PC-9 (cell line): ENCODE measurements at regions not wholly inside any gene's neighbourhood (a gene's known extent, or its start where the extent isn't known, plus 50 kb on each side); places are given as distances from the start of the nearest gene placed in this dataset.

Experiments
- EZH2 ChIP-seq: fragments of 200-600 bp; sonication (generic); IDR thresholded peaks from 2 replicates; pipeline ENCODE4 v1.8.0; 2017; ENCODE audit warnings: antibody characterized with exemption, low read depth
- TF ChIP-seq, protein P1 (sequence below): fragments of 200-600 bp; sonication (generic); conservative IDR thresholded peaks from 2 replicates; pipeline ENCODE4 v1.6.1; 2017; ENCODE audit warnings: mixed run types, antibody characterized with exemption, mild to moderate bottlenecking, moderate library complexity

DNA sequence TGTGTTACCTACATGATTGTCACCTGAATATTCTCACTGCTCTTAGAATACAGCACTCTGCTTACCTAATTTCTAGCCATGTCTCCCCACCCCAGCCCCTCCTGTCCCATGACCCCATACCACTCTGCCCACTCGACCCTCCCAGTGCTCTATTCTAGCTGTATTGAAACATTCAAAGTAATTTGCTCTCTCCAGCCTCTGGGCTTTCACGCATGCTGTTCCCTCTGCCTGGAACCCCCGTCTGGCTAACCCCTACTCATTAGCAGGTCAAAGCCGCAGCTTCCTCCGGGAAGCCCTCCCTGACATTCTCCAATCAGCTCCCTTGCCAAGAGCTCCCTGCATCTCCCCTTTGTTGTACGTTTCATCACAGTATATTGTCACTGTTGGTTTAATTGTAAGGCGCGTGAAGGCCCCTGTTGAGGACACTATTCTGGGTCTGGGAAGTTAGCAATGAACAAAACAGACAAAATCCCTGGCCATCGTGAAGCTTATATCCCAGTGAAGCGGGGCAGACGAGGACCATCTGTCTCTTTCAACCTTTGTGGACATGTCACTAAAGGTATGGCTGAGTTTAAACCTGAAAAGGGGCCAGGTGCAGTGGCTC is 72.3 kb upstream of the LHX1 start:
- TF ChIP-seq, protein P1, sequence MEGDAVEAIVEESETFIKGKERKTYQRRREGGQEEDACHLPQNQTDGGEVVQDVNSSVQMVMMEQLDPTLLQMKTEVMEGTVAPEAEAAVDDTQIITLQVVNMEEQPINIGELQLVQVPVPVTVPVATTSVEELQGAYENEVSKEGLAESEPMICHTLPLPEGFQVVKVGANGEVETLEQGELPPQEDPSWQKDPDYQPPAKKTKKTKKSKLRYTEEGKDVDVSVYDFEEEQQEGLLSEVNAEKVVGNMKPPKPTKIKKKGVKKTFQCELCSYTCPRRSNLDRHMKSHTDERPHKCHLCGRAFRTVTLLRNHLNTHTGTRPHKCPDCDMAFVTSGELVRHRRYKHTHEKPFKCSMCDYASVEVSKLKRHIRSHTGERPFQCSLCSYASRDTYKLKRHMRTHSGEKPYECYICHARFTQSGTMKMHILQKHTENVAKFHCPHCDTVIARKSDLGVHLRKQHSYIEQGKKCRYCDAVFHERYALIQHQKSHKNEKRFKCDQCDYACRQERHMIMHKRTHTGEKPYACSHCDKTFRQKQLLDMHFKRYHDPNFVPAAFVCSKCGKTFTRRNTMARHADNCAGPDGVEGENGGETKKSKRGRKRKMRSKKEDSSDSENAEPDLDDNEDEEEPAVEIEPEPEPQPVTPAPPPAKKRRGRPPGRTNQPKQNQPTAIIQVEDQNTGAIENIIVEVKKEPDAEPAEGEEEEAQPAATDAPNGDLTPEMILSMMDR = no peak
- no peak for TF ChIP-seq EZH2
